SU-DHL-6 (cell line): ENCODE measurements at regions not wholly inside any gene's neighbourhood (a gene's known extent, or its start where the extent isn't known, plus 50 kb on each side); places are given as distances from the start of the nearest gene placed in this dataset.

Experiments used
- H2AFZ ChIP-seq: fragments of 200-600 bp; sonication (generic); 2 replicates; pipeline ENCODE4 v1.6.1; 2014; ENCODE audit warnings: low read depth, mild to moderate bottlenecking, moderate library complexity, mixed read lengths, antibody characterized with exemption, low read length; ENCODE audit not compliant: severe bottlenecking
- H3F3A ChIP-seq: fragments of 200-600 bp; shearing (Covaris generic); 2 replicates; pipeline ENCODE4 v1.6.0; 2016; ENCODE audit warnings: antibody characterized with exemption, mild to moderate bottlenecking; ENCODE audit not compliant: insufficient read depth
- H3K27ac ChIP-seq: fragments of 200-600 bp; sonication (generic); 2 replicates; pipeline ENCODE4 v1.5.1; 2016; ENCODE audit warnings: low read depth, mild to moderate bottlenecking, low read length, moderate library complexity, mixed read lengths
- H3K27me3 ChIP-seq: fragments of 200-600 bp; sonication (generic), shearing (Covaris generic); 2 replicates; pipeline ENCODE4 v1.6.0; 2014; ENCODE audit warnings: mild to moderate bottlenecking, low read length
- H3K36me3 ChIP-seq: fragments of 200-600 bp; sonication (generic); 2 replicates; pipeline ENCODE4 v1.6.1; 2014; ENCODE audit warnings: mild to moderate bottlenecking, low read length, mixed read lengths
- H3K4me2 ChIP-seq: fragments of 300-600, 200-600 bp; shearing (Covaris generic), sonication (generic); 2 replicates; pipeline ENCODE4 v1.6.0; 2014; ENCODE audit warnings: low read length, low read depth, mild to moderate bottlenecking; ENCODE audit not compliant: poor library complexity, severe bottlenecking
- H3K4me3 ChIP-seq: fragments of 200-600 bp; sonication (generic); 2 replicates; pipeline ENCODE4 v1.5.1; 2014; ENCODE audit warnings: antibody characterized with exemption, low read length, mild to moderate bottlenecking, mixed read lengths; ENCODE audit not compliant: insufficient read depth, poor library complexity, severe bottlenecking
- H3K79me2 ChIP-seq: fragments of 200-600 bp; sonication (generic); 2 replicates; pipeline ENCODE4 v1.6.1; 2014; ENCODE audit warnings: mild to moderate bottlenecking, low read length, moderate library complexity; ENCODE audit not compliant: insufficient read depth
- H3K9ac ChIP-seq: fragments of 200-600 bp; sonication (generic); 2 replicates; pipeline ENCODE4 v1.7.0; 2014; ENCODE audit warnings: mild to moderate bottlenecking, low read length
- H3K9me2 ChIP-seq: fragments of 200-600 bp; sonication (generic); replicated peaks from 2 replicates; pipeline ENCODE4 v1.6.1; 2014; ENCODE audit warnings: low read length; ENCODE audit not compliant: insufficient read depth
- H3K9me3 ChIP-seq: fragments of 200-600 bp; sonication (generic); 2 replicates; pipeline ENCODE4 v1.6.1; 2014; ENCODE audit warnings: low read length, mixed read lengths; ENCODE audit not compliant: insufficient read depth
- H4K20me1 ChIP-seq: fragments of 200-600 bp; sonication (generic); 2 replicates; pipeline ENCODE4 v1.6.1; 2014; ENCODE audit warnings: low read depth, mild to moderate bottlenecking, antibody characterized with exemption, low read length, moderate library complexity, mixed read lengths
- EZH2phosphoT487 ChIP-seq: fragments of 200-600 bp; sonication (generic), shearing (Covaris generic); conservative IDR thresholded peaks from 2 replicates; pipeline ENCODE4 v1.6.1; 2018; ENCODE audit warnings: mild to moderate bottlenecking, antibody characterized with exemption, low read length, moderate library complexity, mixed read lengths
- TF ChIP-seq, protein P1 (sequence below): fragments of 200-600 bp; sonication (generic); IDR thresholded peaks from one replicate; pipeline ENCODE4 v1.5.1; 2017; ENCODE audit warnings: antibody characterized with exemption, mild to moderate bottlenecking, low read length, moderate library complexity; ENCODE audit not compliant: insufficient read depth, poor library complexity, severe bottlenecking

DNA sequence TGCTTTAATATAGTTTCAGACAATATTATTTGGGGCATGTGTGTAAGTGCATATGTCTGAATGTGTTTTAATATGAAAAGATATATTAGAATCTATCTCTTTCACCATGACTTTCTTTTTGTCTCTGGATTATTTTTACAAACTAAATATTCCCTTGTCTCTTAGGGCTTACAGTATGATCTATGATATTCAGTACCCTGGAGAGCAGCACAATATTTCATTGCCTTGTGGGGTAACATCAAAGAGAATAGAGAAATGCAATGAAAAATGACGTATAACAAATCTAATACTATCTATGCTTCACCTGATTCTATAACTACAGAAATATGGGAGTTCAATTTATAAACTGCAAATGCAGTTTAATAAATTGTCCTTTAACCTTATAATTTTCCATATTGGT lies 2084.5 kb downstream of the MRPL39 start:
- Histone ChIP-seq H3F3A (no peaks in the 10 kb centered on the region), H3K9me3 (no peaks in the 10 kb centered on the region; the same call in 1 of the 2 replicates), H4K20me1 (no peaks in the 10 kb centered on the region), H2AFZ (no peak overlapping the region), H3K9ac (no peak overlapping the region), H3K79me2 (no peaks in the 10 kb centered on the region), H3K36me3 (no peaks in the 10 kb centered on the region), H3K4me2 (no peak overlapping the region), H3K27me3 (no peaks in the 10 kb centered on the region), H3K9me2 (no peaks in the 10 kb centered on the region), H3K4me3 (no peak overlapping the region), H3K27ac (no peak overlapping the region)
- TF ChIP-seq, protein P1, sequence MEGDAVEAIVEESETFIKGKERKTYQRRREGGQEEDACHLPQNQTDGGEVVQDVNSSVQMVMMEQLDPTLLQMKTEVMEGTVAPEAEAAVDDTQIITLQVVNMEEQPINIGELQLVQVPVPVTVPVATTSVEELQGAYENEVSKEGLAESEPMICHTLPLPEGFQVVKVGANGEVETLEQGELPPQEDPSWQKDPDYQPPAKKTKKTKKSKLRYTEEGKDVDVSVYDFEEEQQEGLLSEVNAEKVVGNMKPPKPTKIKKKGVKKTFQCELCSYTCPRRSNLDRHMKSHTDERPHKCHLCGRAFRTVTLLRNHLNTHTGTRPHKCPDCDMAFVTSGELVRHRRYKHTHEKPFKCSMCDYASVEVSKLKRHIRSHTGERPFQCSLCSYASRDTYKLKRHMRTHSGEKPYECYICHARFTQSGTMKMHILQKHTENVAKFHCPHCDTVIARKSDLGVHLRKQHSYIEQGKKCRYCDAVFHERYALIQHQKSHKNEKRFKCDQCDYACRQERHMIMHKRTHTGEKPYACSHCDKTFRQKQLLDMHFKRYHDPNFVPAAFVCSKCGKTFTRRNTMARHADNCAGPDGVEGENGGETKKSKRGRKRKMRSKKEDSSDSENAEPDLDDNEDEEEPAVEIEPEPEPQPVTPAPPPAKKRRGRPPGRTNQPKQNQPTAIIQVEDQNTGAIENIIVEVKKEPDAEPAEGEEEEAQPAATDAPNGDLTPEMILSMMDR, result no peak
- TF ChIP-seq EZH2phosphoT487, result no peak

DNA sequence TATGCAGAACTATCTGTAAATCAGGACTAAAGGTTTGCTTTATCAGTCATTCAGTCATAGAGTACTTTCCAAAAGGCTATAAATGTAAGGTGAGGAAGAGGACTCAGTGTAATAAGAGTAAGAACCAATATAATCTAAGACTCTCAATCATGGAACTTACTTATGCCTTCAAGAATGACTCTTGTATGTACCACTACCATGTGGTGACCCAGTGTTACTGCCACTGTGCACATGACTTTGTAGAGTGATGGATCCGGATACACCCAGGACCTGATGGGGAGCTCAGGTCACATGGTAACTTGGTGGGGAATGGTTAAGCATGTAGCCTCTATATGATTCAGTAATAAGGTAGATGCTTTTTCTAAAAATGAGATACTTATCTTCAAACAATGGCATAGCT lies 2099.8 kb downstream of the MRPL39 start:
- TF ChIP-seq, protein P1, result no peak
- TF ChIP-seq EZH2phosphoT487, result no peak
- no peaks in the 10 kb centered on the region for H3F3A ChIP-seq
- H3K4me3 ChIP-seq, result no peak overlapping the region
- no peak overlapping the region for H3K4me2 ChIP-seq
- no peaks in the 10 kb centered on the region for H4K20me1 ChIP-seq
- H3K9me2 ChIP-seq, result no peaks in the 10 kb centered on the region
- H3K9me3 ChIP-seq, result no peaks in the 10 kb centered on the region
- H3K79me2 ChIP-seq, result no peaks in the 10 kb centered on the region
- H3K36me3 ChIP-seq, result no peaks in the 10 kb centered on the region
- H2AFZ ChIP-seq, result peak overlapping the region; percentile 1
- H3K27me3 ChIP-seq, result no peaks in the 10 kb centered on the region
- H3K27ac ChIP-seq, result no peak overlapping the region
- no peak overlapping the region for H3K9ac ChIP-seq

DNA sequence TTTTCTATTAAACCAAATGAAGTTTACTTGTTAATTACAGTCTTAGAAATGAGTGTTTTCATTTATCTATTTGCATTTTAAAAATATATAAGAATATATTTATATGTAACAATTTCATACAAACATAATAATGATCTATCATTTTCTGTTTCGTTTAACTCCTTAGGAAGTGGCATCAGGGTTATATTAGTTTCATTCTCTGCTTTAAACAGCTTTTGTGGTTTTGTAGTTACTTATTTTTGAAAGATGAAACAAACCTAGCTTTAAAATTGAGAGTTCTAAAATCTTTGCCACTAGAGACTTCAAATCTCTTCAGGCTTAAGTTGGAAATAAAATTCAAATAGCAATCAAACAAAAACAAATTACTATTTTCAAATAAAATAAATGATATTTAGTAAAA lies 2110.6 kb downstream of the MRPL39 start:
- Histone ChIP-seq H3K27ac (no peak overlapping the region), H3K36me3 (0 out of 2 replicates have a peak, but pooled peaks cover 4% of the 10 kb centered on the region), H3K79me2 (no peaks in the 10 kb centered on the region), H3K27me3 (no peaks in the 10 kb centered on the region), H3K9me2 (no peaks in the 10 kb centered on the region), H4K20me1 (no peaks in the 10 kb centered on the region), H3K4me3 (no peak overlapping the region), H2AFZ (peak overlapping the region; percentile 41), H3K9me3 (no peaks in the 10 kb centered on the region; the same call in 1 of the 2 replicates), H3K4me2 (peak overlapping the region; percentile 15), H3K9ac (no peak overlapping the region), H3F3A (no peaks in the 10 kb centered on the region)
- no peak for TF ChIP-seq EZH2phosphoT487
- TF ChIP-seq, protein P1, result no peak
